ENCODE measurements at regions not wholly inside any gene's neighbourhood (a gene's known extent, or its start where the extent isn't known, plus 50 kb on each side); places are given as distances from the start of the nearest gene placed in this dataset.

- no peak for DNase-seq
Observed at GRCh38 chr20:50413088-50413500, 97.1 kb upstream of the PTPN1 start.

GRCh38 chr20:50415021-50415515 lies 95.1 kb upstream of the PTPN1 start:
- no peak for DNase-seq

- peak; percentile 97 for DNase-seq
Observed at GRCh38 chr20:50415516-50416268, 94.5 kb upstream of the PTPN1 start.

GRCh38 chr20:50416269-50417022 lies 93.7 kb upstream of the PTPN1 start:
- DNase-seq, result no peak

GRCh38 chr20:50417023-50417329 lies 93.2 kb upstream of the PTPN1 start:
- DNase-seq, result no peak

- no peak for DNase-seq
Observed at GRCh38 chr20:50417484-50418235, 92.5 kb upstream of the PTPN1 start.

GRCh38 chr20:50418890-50419642 lies 91.1 kb upstream of the PTPN1 start:
- no peak for DNase-seq

- DNase-seq, result no peak
Observed at GRCh38 chr20:50420380-50420779, 89.8 kb upstream of the PTPN1 start.

- no peak for DNase-seq
Observed at GRCh38 chr20:50421356-50422340, 88.5 kb upstream of the PTPN1 start.

GRCh38 chr20:50423758-50424157 lies 86.4 kb upstream of the PTPN1 start:
- DNase-seq, result no peak

GRCh38 chr20:50425076-50425475 lies 85.1 kb upstream of the PTPN1 start:
- DNase-seq, result no peak

GRCh38 chr20:50426866-50427718 lies 83.1 kb upstream of the PTPN1 start:
- no peak for DNase-seq

- DNase-seq, result no peak
Observed at GRCh38 chr20:50427719-50428083, 82.5 kb upstream of the PTPN1 start.

GRCh38 chr20:50428097-50428828 lies 81.9 kb upstream of the PTPN1 start:
- no peak for DNase-seq

GRCh38 chr20:50429412-50429811 lies 80.8 kb upstream of the PTPN1 start:
- DNase-seq, result no peak

GRCh38 chr20:50431066-50431450 lies 79.1 kb upstream of the PTPN1 start:
- DNase-seq, result no peak

GRCh38 chr20:50433001-50433761 lies 77.0 kb upstream of the PTPN1 start:
- no peak for DNase-seq

GRCh38 chr20:50434321-50434652 lies 75.9 kb upstream of the PTPN1 start:
- no peak for DNase-seq

- no peak for DNase-seq
Observed at GRCh38 chr20:50434653-50435396, 75.4 kb upstream of the PTPN1 start.

Data from left hindlimb (tissue), 1 donor.